Keratinocyte (primary cell): ENCODE measurements at regions not wholly inside any gene's neighbourhood (a gene's known extent, or its start where the extent isn't known, plus 50 kb on each side); places are given as distances from the start of the nearest gene placed in this dataset.

ENCODE experiments used
- DNase-seq: peaks from one replicate; pipeline ENCODE4 v3.0.0-alpha.2; 2011; ENCODE audit warnings: low read depth, missing footprints, low spot score
- FAIRE-seq: peaks from 2 replicates; lab custom pipeline; 2011; peaks lifted over from hg19 to GRCh38; lab: Jason Lieb, UNC
- H2AFZ ChIP-seq: 2 replicates; pipeline ENCODE4 v1.6.0; 2012; ENCODE audit warnings: low read length, control low read depth, inconsistent platforms; ENCODE audit not compliant: control insufficient read depth
- H3K27ac ChIP-seq: 2 replicates; pipeline ENCODE4 v1.5.1; 2011; ENCODE audit warnings: low read length; ENCODE audit not compliant: control insufficient read depth, insufficient read depth
- H3K27me3 ChIP-seq: 3 replicates; pipeline ENCODE4 v1.6.0; 2011; ENCODE audit warnings: low read length; ENCODE audit not compliant: control insufficient read depth, insufficient read depth; ENCODE audit errors: extremely low read depth
- H3K36me3 ChIP-seq, 2 experiments: 2 replicates in 1 of 2; 3 replicates in 1 of 2; pipeline ENCODE4 v1.5.1; 2011; ENCODE audit warnings: low read length in 2 of 2, mild to moderate bottlenecking in 1 of 2; ENCODE audit not compliant: control insufficient read depth in 2 of 2, insufficient read depth in 2 of 2; ENCODE audit errors: extremely low read depth in 1 of 2
- H3K4me1 ChIP-seq: 3 replicates; pipeline ENCODE4 v1.5.1; 2011; ENCODE audit warnings: low read length; ENCODE audit not compliant: control insufficient read depth, insufficient read depth; ENCODE audit errors: extremely low read depth
- H3K4me2 ChIP-seq: 3 replicates; pipeline ENCODE4 v1.6.0; 2011; ENCODE audit warnings: low read depth, low read length; ENCODE audit not compliant: control insufficient read depth, insufficient read depth; ENCODE audit errors: extremely low read depth
- H3K4me3 ChIP-seq, 3 experiments: fragments of 200-600 bp in 1 of 3; sonication (generic) in 1 of 3; 2 replicates in 2 of 3; 3 replicates in 1 of 3; pipeline ENCODE4 v1.5.1; 2011 to 2016; ENCODE audit warnings: low read length in 3 of 3, mild to moderate bottlenecking in 3 of 3, control low read depth in 2 of 3, inconsistent platforms in 1 of 3, low read depth in 1 of 3, mixed read lengths in 1 of 3, mixed run types in 1 of 3, moderate library complexity in 1 of 3; ENCODE audit not compliant: control insufficient read depth in 2 of 3, insufficient read depth in 2 of 3; ENCODE audit errors: extremely low read depth in 1 of 3
- H3K79me2 ChIP-seq: 2 replicates; pipeline ENCODE4 v1.6.0; 2012; ENCODE audit warnings: low read length; ENCODE audit not compliant: control insufficient read depth, insufficient read depth
- H3K9ac ChIP-seq: 3 replicates; pipeline ENCODE4 v1.6.0; 2011; ENCODE audit warnings: low read length; ENCODE audit not compliant: control insufficient read depth, insufficient read depth; ENCODE audit errors: extremely low read depth
- H3K9me1 ChIP-seq: 3 replicates; pipeline ENCODE4 v1.6.0; 2011; ENCODE audit warnings: low read length; ENCODE audit not compliant: control insufficient read depth, insufficient read depth; ENCODE audit errors: extremely low read depth
- H3K9me3 ChIP-seq: 2 replicates; pipeline ENCODE4 v1.5.1; 2012; ENCODE audit warnings: low read depth, low read length; ENCODE audit not compliant: control insufficient read depth
- H4K20me1 ChIP-seq: 3 replicates; pipeline ENCODE4 v1.6.0; 2011; ENCODE audit warnings: low read length; ENCODE audit not compliant: control insufficient read depth, insufficient read depth; ENCODE audit errors: extremely low read depth
- EZH2 ChIP-seq: IDR thresholded peaks from one replicate; pipeline ENCODE4 v1.6.1; 2012; ENCODE audit warnings: inconsistent platforms, mild to moderate bottlenecking, low read length, moderate library complexity
- dilution Hi-C: fragments of 300-500 bp; cut with MboI; formaldehyde crosslinking; loops from one replicate; pipeline ENCODE4 v1.7.0; 2020; ENCODE audit warnings: low sequenced_read_pairs; ENCODE audit not compliant: extremely low pct_ligation_motif_present
- TF ChIP-seq, protein P1 (sequence below), 3 experiments: IDR thresholded peaks in 1 of 3; conservative IDR thresholded peaks in 1 of 3; optimal IDR thresholded peaks in 1 of 3; 2 replicates in 2 of 3; 3 replicates in 1 of 3; pipeline versions ENCODE3 to v1.5.1; 2011; ENCODE audit warnings: low read length in 3 of 3, mild to moderate bottlenecking in 3 of 3, moderate library complexity in 2 of 3, control low read depth in 1 of 3, inconsistent platforms in 1 of 3; ENCODE audit not compliant: insufficient read depth in 2 of 3; ENCODE audit errors: extremely low read depth in 1 of 3

GRCh38 chr1:69319287-69319686 lies 248.4 kb upstream of the LRRC7 start:
- Histone ChIP-seq H3K9me3 (no peaks in the 10 kb centered on the region), H3K4me3 (no peak overlapping the region), H2AFZ (no peak overlapping the region), H3K4me1 (no peaks in the 10 kb centered on the region), H3K27me3 (no peaks in the 10 kb centered on the region), H3K9me1 (no peaks in the 10 kb centered on the region), H3K36me3 (no peaks in the 10 kb centered on the region), H3K4me2 (no peak overlapping the region), H3K79me2 (no peaks in the 10 kb centered on the region), H3K9ac (no peak overlapping the region), H4K20me1 (no peaks in the 10 kb centered on the region), H3K27ac (no peak overlapping the region)
- dilution Hi-C loops: no loop called here
- FAIRE-seq (no peak), DNase-seq (no peak)
- no peak for TF ChIP-seq EZH2
- TF ChIP-seq, protein P1, sequence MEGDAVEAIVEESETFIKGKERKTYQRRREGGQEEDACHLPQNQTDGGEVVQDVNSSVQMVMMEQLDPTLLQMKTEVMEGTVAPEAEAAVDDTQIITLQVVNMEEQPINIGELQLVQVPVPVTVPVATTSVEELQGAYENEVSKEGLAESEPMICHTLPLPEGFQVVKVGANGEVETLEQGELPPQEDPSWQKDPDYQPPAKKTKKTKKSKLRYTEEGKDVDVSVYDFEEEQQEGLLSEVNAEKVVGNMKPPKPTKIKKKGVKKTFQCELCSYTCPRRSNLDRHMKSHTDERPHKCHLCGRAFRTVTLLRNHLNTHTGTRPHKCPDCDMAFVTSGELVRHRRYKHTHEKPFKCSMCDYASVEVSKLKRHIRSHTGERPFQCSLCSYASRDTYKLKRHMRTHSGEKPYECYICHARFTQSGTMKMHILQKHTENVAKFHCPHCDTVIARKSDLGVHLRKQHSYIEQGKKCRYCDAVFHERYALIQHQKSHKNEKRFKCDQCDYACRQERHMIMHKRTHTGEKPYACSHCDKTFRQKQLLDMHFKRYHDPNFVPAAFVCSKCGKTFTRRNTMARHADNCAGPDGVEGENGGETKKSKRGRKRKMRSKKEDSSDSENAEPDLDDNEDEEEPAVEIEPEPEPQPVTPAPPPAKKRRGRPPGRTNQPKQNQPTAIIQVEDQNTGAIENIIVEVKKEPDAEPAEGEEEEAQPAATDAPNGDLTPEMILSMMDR (optimal IDR thresholded peaks at IDR 0.05 in 1 of 3, IDR thresholded peaks at IDR 0.05 in 1 of 3, conservative IDR thresholded peaks at IDR 0.05 in 1 of 3; ENCODE audit: extremely low read depth in 1 of 3, insufficient read depth in 2 of 3, low read length in 3 of 3): no peak

- Histone ChIP-seq H3K27me3 (no peaks in the 10 kb centered on the region), H3K9ac (no peak overlapping the region), H3K79me2 (no peaks in the 10 kb centered on the region), H3K4me1 (no peaks in the 10 kb centered on the region), H3K9me3 (no peaks in the 10 kb centered on the region), H3K4me3 (no peak overlapping the region), H3K9me1 (no peaks in the 10 kb centered on the region), H3K4me2 (no peak overlapping the region), H3K36me3 (no peaks in the 10 kb centered on the region), H2AFZ (no peak overlapping the region), H4K20me1 (no peaks in the 10 kb centered on the region), H3K27ac (no peak overlapping the region)
- no peak for DNase-seq
- dilution Hi-C loops: no loop called here
- TF ChIP-seq, protein P1 (optimal IDR thresholded peaks at IDR 0.05 in 1 of 3, IDR thresholded peaks at IDR 0.05 in 1 of 3, conservative IDR thresholded peaks at IDR 0.05 in 1 of 3; ENCODE audit: extremely low read depth in 1 of 3, insufficient read depth in 2 of 3, low read length in 3 of 3): no peak
- TF ChIP-seq EZH2: no peak
- no peak for FAIRE-seq
Measured at GRCh38 chr1:69320757-69321211, 246.9 kb upstream of the LRRC7 start.
